HCT116 (cell line): ENCODE measurements at regions not wholly inside any gene's neighbourhood (a gene's known extent, or its start where the extent isn't known, plus 50 kb on each side); places are given as distances from the start of the nearest gene placed in this dataset.
"Not testable (repeated sequence)": the region's sequence is repeated elsewhere in the genome, so short reads cannot be mapped to it uniquely, and the experiment has no call there.

ENCODE experiments used
- ATAC-seq: fragments of 200-7000 bp; cut with Tn5 transposase; 2 replicates; pipeline ENCODE4 v1.9.1; 2020; ENCODE audit warnings: mild to moderate bottlenecking, moderate library complexity
- BruUV-seq: library from RNA; stranded (reverse); fragments of 400-500 nt; replicated peaks from 2 replicates; lab custom pipeline; 2021; lab: Mats Ljungman, UMichigan
- CTCF ChIA-PET: fragments of 300-600 bp; sonication (Branson Sonifier 250); formaldehyde crosslinking; loops from one replicate; lab custom pipeline; 2021; ENCODE audit warnings: antibody characterized with exemption; lab: Charles Lee
- POLR2A ChIA-PET: fragments of 300-600, 350-600 bp; sonication (Branson Sonifier 250); formaldehyde crosslinking; loops from one replicate; lab custom pipeline; 2021; ENCODE audit warnings: antibody characterized with exemption; lab: Charles Lee
- RAD21 ChIA-PET, 2 experiments: fragments of 300-600 bp; sonication (Branson Sonifier 250); formaldehyde crosslinking; loops; one replicate each; lab custom pipeline; 2023; ENCODE audit warnings: low total read pairs in 2 of 2; ENCODE audit not compliant: uncharacterized antibody in 2 of 2, unreplicated experiment in 2 of 2, low non-redundant PET in 1 of 2; lab: Charles Lee
- DNase-seq: peaks from one replicate; pipeline ENCODE4 v3.0.0-alpha.2; 2010; ENCODE audit warnings: low read depth, low spot score
- H2AFZ ChIP-seq: fragments of 200-600 bp; shearing (Covaris generic), sonication (generic); 2 replicates; pipeline ENCODE4 v1.6.1; 2017; ENCODE audit warnings: low read depth, mixed run types, mixed read lengths, antibody characterized with exemption, low read length; ENCODE audit not compliant: poor library complexity, severe bottlenecking
- H3K27ac ChIP-seq: 2 replicates; pipeline ENCODE4 v1.5.1; 2012; ENCODE audit warnings: low read depth, low read length
- H3K27me3 ChIP-seq: fragments of 200-600 bp; sonication (generic); 2 replicates; pipeline ENCODE4 v1.6.1; 2016; ENCODE audit warnings: mixed run types, low read length, mixed read lengths; ENCODE audit not compliant: insufficient read depth
- H3K36me3 ChIP-seq, 2 experiments: fragments of 200-500 bp in 1 of 2; fragments of 200-600 bp in 1 of 2; sonication (Bioruptor generic) in 1 of 2; sonication (generic) in 1 of 2; 2 replicates each; pipeline versions ENCODE4 v1.5.1 to v1.6.1; 2014 to 2016; ENCODE audit warnings: low read length in 2 of 2, inconsistent platforms in 1 of 2, mixed read lengths in 1 of 2, mixed run types in 1 of 2; ENCODE audit not compliant: insufficient read depth in 2 of 2, control insufficient read depth in 1 of 2
- H3K4me1 ChIP-seq, 2 experiments: fragments of 200-600 bp in 1 of 2; sonication (generic) in 1 of 2; 2 replicates each; pipeline versions ENCODE4 v1.5.1 to v1.6.1; 2012 to 2017; ENCODE audit warnings: low read length in 2 of 2, inconsistent platforms in 1 of 2, mild to moderate bottlenecking in 1 of 2, mixed read lengths in 1 of 2, mixed run types in 1 of 2, moderate library complexity in 1 of 2; ENCODE audit not compliant: insufficient read depth in 2 of 2, control insufficient read depth in 1 of 2
- H3K4me2 ChIP-seq: fragments of 200-600 bp; sonication (generic); 2 replicates; pipeline ENCODE4 v1.6.1; 2017; ENCODE audit warnings: mixed run types, low read length, mixed read lengths
- H3K4me3 ChIP-seq, 2 experiments: fragments of 200-600 bp in 1 of 2; sonication (generic) in 1 of 2; replicated peaks in 1 of 2; 2 replicates each; pipeline ENCODE4 v1.5.1; 2011 to 2016; ENCODE audit warnings: low read length in 2 of 2, control low read depth in 1 of 2, low read depth in 1 of 2, mild to moderate bottlenecking in 1 of 2, mixed read lengths in 1 of 2, mixed run types in 1 of 2
- H3K79me2 ChIP-seq: fragments of 200-600 bp; sonication (generic); 2 replicates; pipeline ENCODE4 v1.6.1; 2017; ENCODE audit warnings: mild to moderate bottlenecking, mixed run types, low read length, moderate library complexity, mixed read lengths; ENCODE audit not compliant: insufficient read depth
- H3K9ac ChIP-seq: fragments of 200-600 bp; sonication (generic); 2 replicates; pipeline ENCODE4 v1.6.1; 2016; ENCODE audit warnings: low read length, mixed read lengths
- H3K9me2 ChIP-seq: fragments of 200-600 bp; sonication (generic), shearing (Covaris generic); 2 replicates; pipeline ENCODE4 v1.6.1; 2017; ENCODE audit warnings: mixed run types, mild to moderate bottlenecking, moderate library complexity; ENCODE audit not compliant: insufficient read depth
- H3K9me3 ChIP-seq, 2 experiments: fragments of 200-500 bp in 1 of 2; fragments of 200-600 bp in 1 of 2; sonication (Bioruptor generic) in 1 of 2; sonication (generic) in 1 of 2; 2 replicates each; pipeline ENCODE4 v1.6.1; 2014 to 2017; ENCODE audit warnings: low read length in 2 of 2, mixed read lengths in 2 of 2, inconsistent platforms in 1 of 2, low read depth in 1 of 2, mild to moderate bottlenecking in 1 of 2, mixed run types in 1 of 2, moderate library complexity in 1 of 2; ENCODE audit not compliant: control insufficient read depth in 1 of 2, insufficient read depth in 1 of 2
- H4K20me1 ChIP-seq: fragments of 200-600 bp; sonication (generic), shearing (Covaris generic); 2 replicates; pipeline ENCODE4 v1.6.1; 2017; ENCODE audit warnings: mixed run types, mild to moderate bottlenecking, moderate library complexity; ENCODE audit not compliant: insufficient read depth
- CEBPB ChIP-seq: IDR thresholded peaks from 2 replicates; pipeline ENCODE4 v1.6.1; 2012; ENCODE audit warnings: low read depth
- EZH2phosphoT487 ChIP-seq: fragments of 200-600 bp; IDR thresholded peaks from 2 replicates; pipeline ENCODE4 v1.6.1; 2018; ENCODE audit warnings: antibody characterized with exemption, borderline replicate concordance
- ZFX ChIP-seq: fragments of 450-650 bp; IDR thresholded peaks from 2 replicates; pipeline ENCODE4 v1.6.1; 2017
- intact Hi-C: fragments of 100-400 bp; cut with micrococcal nuclease; formaldehyde crosslinking; loops from 2 replicates; pipeline ENCODE4 v1.10.0; 2022
- TF ChIP-seq, protein P1 (sequence below): IDR thresholded peaks from 2 replicates; pipeline ENCODE4 v1.6.1; 2011; ENCODE audit warnings: mild to moderate bottlenecking, low read length, moderate library complexity; ENCODE audit not compliant: insufficient replicate concordance; ENCODE audit errors: extremely low read depth
- TF ChIP-seq, protein P2 (sequence below): IDR thresholded peaks from 2 replicates; pipeline ENCODE4 v1.6.1; 2012

- intact Hi-C loops, result no loop called here
- DNase-seq, result no peak
- TF ChIP-seq EZH2phosphoT487 (no peak), CEBPB (no peak), ZFX (no peak)
- TF ChIP-seq, protein P1, sequence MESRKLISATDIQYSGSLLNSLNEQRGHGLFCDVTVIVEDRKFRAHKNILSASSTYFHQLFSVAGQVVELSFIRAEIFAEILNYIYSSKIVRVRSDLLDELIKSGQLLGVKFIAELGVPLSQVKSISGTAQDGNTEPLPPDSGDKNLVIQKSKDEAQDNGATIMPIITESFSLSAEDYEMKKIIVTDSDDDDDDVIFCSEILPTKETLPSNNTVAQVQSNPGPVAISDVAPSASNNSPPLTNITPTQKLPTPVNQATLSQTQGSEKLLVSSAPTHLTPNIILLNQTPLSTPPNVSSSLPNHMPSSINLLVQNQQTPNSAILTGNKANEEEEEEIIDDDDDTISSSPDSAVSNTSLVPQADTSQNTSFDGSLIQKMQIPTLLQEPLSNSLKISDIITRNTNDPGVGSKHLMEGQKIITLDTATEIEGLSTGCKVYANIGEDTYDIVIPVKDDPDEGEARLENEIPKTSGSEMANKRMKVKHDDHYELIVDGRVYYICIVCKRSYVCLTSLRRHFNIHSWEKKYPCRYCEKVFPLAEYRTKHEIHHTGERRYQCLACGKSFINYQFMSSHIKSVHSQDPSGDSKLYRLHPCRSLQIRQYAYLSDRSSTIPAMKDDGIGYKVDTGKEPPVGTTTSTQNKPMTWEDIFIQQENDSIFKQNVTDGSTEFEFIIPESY, result no peak
- Histone ChIP-seq H3K4me2 (no peak overlapping the region), H4K20me1 (no peaks in the 10 kb centered on the region), H3K4me1 (peaks cover 12 to 26% of the 10 kb centered on the region in 2 experiments), H3K9me3 (no peaks in the 10 kb centered on the region), H3K4me3 (no peak overlapping the region), H2AFZ (peak overlapping the region; percentile 18), H3K9me2 (no peaks in the 10 kb centered on the region), H3K27me3 (no peaks in the 10 kb centered on the region), H3K9ac (no peak overlapping the region), H3K36me3 (no peaks in the 10 kb centered on the region), H3K27ac (no peak overlapping the region), H3K79me2 (no peaks in the 10 kb centered on the region)
- no peak for ATAC-seq
- ChIA-PET POLR2A (no interaction called here), RAD21 (no interaction called here), CTCF (no interaction called here)
- no TSS peak for BruUV-seq
These were observed 316.8 kb downstream of the CETN3 start for GRCh38 chr5:90092734-90093133.

DNA sequence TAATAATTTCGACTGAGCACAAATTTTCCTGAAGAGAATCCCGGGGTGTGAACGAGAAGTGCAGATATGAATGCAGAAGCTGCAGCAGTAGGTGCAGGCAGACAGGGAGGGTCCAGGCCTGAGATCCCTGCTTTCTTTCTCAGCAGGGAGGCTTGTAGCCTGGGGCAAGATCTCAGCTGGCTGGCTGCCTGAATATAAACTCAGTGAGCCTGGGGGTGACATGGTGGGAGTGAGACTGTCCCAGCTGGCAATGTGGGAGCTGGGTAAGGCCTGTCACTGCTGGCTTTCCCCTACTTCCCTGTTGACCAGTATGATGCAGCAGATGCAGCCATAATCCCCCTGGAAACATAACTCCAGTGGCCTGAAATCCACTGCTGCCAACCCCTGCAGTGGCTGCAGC is 325.2 kb downstream of the CETN3 start:
- TF ChIP-seq, protein P2, sequence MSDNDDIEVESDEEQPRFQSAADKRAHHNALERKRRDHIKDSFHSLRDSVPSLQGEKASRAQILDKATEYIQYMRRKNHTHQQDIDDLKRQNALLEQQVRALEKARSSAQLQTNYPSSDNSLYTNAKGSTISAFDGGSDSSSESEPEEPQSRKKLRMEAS, result no peak
- TF ChIP-seq EZH2phosphoT487, result no peak
- Histone ChIP-seq H3K9me3 (no peaks in the 10 kb centered on the region), H2AFZ (no peak overlapping the region), H3K9me2 (no peaks in the 10 kb centered on the region; the same call in 1 of the 2 replicates), H3K9ac (no peak overlapping the region), H3K27me3 (no peaks in the 10 kb centered on the region), H3K36me3 (no peaks in the 10 kb centered on the region), H4K20me1 (no peaks in the 10 kb centered on the region), H3K27ac (no peak overlapping the region), H3K4me2 (no peak overlapping the region), H3K4me3 (no peak overlapping the region), H3K4me1 (no peaks in the 10 kb centered on the region; a peak in 1 of 4 replicates), H3K79me2 (no peaks in the 10 kb centered on the region)
- ATAC-seq, result no peak
- ChIA-PET POLR2A (no interaction called here), RAD21 (no interaction called here), CTCF (no interaction called here)
- no TSS peak for BruUV-seq
- intact Hi-C loops, result no loop called here
- DNase-seq, result no peak

DNA sequence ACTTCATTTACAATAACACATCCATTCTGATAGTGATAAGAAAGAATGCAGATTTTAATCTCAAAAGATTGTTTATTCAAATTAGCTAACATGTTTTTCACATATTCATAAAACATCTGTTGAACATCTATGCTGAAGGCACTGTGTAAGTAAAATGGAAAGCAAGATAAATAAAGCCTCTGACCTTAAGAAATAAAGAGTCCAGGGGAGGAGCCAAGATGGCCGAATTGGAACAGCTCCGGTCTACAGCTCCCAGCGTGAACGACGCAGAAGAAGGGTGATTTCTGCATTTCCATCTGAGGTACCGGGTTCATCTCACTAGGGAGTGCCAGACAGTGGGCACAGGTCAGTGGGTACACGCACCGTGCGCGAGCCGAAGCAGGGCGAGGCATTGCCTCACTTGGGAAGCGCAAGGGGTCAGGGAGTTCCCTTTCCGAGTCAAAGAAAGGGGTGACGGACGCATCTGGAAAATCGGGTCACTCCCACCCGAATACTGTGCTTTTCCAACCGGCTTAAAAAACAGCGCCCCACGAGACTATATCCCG is 336.5 kb downstream of the CETN3 start:
- H4K20me1 ChIP-seq, CTCF ChIA-PET, H3K9ac ChIP-seq, RAD21 ChIA-PET, H3K9me3 ChIP-seq, H3K9me2 ChIP-seq, H3K27me3 ChIP-seq, ATAC-seq, H3K79me2 ChIP-seq, H3K4me1 ChIP-seq, H3K4me2 ChIP-seq, intact Hi-C loops, H3K4me3 ChIP-seq, BruUV-seq, DNase-seq, POLR2A ChIA-PET, H3K36me3 ChIP-seq, H3K27ac ChIP-seq: not testable (repeated sequence)
- H2AFZ ChIP-seq, result peak overlapping the region; percentile 2
